GM19395 (cell line): ENCODE measurements at regions not wholly inside any gene's neighbourhood (a gene's known extent, or its start where the extent isn't known, plus 50 kb on each side); places are given as distances from the start of the nearest gene placed in this dataset.

Source experiments
- ATAC-seq: cut with Tn5 transposase; IDR thresholded peaks from one replicate; pipeline ENCODE4 v1.9.1; 2021; ENCODE audit warnings: mild to moderate bottlenecking, moderate library complexity; ENCODE audit not compliant: unreplicated experiment

- no peak for ATAC-seq
Observed at GRCh38 chr12:81819991-81820633, 61.0 kb upstream of the PPFIA2 start.

DNA sequence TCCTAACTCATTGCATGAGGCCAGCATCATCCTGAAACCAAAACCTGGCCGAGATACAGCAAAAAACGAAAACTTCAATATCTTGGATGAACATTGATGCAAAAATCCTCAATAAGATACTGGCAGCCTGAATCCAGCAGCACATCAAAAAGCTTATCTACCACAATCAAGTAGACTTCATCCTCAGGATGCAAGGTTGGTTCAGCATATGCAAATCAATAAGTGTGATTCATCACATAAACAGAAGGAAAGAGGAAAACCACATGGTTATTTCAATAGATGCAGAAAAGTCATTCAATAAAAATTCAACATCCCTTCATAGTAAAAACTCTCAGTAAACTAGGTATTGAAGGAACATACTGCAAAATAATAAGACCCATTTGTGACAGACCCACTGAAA is 56.5 kb upstream of the PPFIA2 start:
- no peak for ATAC-seq

GRCh38 chr12:81811778-81812125 is 52.6 kb upstream of the PPFIA2 start:
- ATAC-seq, result no peak

- no peak for ATAC-seq
Observed at GRCh38 chr12:81811061-81811777, 52.1 kb upstream of the PPFIA2 start.

DNA sequence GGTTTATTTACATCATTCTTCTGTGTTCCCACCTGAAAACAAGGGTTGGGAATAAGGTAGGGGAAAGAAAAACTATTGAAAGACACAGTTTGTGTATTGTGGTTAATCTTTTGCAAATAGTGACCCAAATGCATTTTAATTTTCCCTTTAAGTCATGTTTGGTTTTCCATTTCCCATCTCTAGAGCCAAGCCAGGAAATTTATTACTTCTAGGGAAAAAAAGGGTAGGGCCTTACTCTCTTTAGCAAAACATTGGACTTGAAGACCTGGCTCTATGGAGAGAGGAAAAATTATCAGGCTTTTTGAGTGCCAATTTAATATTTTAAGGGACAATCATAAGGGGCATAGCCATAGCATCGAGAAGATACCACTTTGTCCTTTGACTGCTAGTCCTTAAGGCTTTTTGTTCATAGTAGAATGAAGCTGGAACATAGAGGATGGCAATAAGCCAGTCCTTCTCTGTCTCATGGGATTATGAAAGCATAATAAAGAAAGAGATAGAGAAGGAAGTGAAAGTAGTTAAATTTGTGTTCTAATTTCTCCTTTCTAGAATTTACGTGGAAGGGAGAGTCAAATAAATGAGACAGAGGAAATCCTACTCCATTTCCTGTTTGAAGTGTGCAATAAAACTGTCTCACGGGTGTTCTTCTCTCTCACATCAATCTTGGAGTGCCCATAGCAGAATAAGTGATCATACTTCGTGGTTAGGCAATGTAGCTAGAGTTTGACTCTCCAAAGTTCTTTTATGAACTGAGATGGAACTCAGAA is 50.9 kb upstream of the PPFIA2 start:
- peak; percentile 85 for ATAC-seq

- no peak for ATAC-seq
Observed at GRCh38 chr12:81809113-81809777, 50.1 kb upstream of the PPFIA2 start.
